ENCODE measurements at regions not wholly inside any gene's neighbourhood (a gene's known extent, or its start where the extent isn't known, plus 50 kb on each side); places are given as distances from the start of the nearest gene placed in this dataset.

DNA sequence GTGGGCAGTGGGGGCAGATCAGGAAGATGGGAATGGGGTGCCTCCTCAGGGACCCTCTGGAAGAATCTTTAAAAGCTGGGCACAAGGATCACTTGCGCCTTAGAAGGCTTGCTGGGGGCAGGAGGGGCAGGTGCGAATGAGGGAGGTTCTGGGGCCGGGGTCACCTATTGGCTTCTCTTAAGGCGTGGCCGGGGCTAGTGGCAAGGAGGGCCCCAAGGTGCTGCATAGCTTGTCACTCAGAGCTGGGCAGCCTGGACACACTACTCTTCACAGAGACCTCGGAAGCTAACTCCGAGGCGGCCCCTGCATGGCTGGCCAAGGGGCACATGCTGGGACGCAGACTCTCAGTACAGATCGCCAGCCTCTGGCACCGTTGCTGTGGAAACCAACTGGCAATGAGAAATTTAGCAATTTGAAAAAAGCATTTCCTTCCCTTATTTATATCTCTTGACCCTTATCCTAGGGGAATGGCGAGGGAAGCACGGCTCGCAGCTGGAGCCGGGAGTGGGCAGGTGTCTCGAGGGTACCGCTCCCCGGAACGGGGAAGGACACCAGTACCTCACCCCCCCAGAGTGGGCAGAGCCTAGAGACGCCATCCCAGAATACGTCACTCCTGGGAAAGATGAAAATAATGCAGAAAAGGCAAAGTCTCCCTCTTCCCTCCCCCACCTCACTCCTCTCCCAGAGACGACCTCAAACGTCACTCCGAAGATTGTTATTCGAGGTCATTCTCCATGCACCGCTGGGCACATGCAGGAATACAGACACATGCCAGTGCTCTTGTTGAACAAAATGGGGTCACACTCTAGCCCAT lies 188.1 kb downstream of the CTTN start:
- no peak for TF ChIP-seq POLR2A (IDR thresholded peaks at IDR 0.05; ENCODE audit: low read length)
- TF ChIP-seq GATA1 (IDR thresholded peaks at IDR 0.05; ENCODE audit: low read depth, low read length) = no peak

All from erythroblast (primary cell).